ENCODE measurements at regions not wholly inside any gene's neighbourhood (a gene's known extent, or its start where the extent isn't known, plus 50 kb on each side); places are given as distances from the start of the nearest gene placed in this dataset.

DNA sequence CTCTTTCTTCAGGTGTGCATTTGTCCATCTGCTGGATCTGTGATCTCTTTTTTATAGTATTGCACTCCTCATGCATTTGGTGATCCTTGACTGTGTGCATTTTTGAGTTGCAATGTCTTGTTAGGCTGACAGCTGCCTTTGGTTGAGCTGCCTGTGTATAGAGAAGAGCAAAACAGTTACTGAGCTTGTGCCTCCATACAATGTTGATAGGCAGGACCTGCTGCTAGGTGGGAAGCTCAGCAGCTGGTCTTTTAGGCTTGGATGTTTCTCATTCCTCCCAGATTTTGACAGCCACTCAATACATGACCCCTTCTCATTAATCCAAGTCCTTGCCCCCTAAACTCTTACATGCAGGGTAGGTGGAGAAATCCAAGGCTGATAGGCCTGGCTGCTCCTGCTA, 74.8 kb upstream of the PIAS1 start:
- Histone ChIP-seq H3K9me3 (ENCODE audit: control insufficient read depth, low read depth, low read length) (no peaks in the 10 kb centered on the region), H3K79me1 (ENCODE audit: insufficient read depth, low read depth, low read length, poor library complexity, severe bottlenecking) (no peaks in the 10 kb centered on the region), H2BK120ac (ENCODE audit: low read depth, low read length, poor library complexity, severe bottlenecking) (no peak overlapping the region), H4K5ac (ENCODE audit: insufficient read length, low read depth, low read length) (no peak overlapping the region), H3K18ac (ENCODE audit: insufficient read length, low read depth, low read length) (no peak overlapping the region), H2BK12ac (ENCODE audit: insufficient read length, low read depth, low read length) (no peak overlapping the region), H4K20me1 (ENCODE audit: control insufficient read depth, insufficient read depth, insufficient read length) (no peaks in the 10 kb centered on the region), H3K27me3 (ENCODE audit: insufficient read depth, low read length) (no peaks in the 10 kb centered on the region), H3K56ac (ENCODE audit: insufficient read length, low read depth, low read length) (no peak overlapping the region), H2AK5ac (ENCODE audit: insufficient read length, low read length) (no peak overlapping the region), H3K27ac (ENCODE audit: insufficient read length, low read depth, low read length) (no peak overlapping the region), H3K79me2 (ENCODE audit: insufficient read depth, low read length) (no peaks in the 10 kb centered on the region), H2AFZ (ENCODE audit: low read length) (no peak overlapping the region), H2BK5ac (ENCODE audit: insufficient read length, low read length) (no peak overlapping the region), H3K14ac (ENCODE audit: insufficient read depth, low read length) (no peak overlapping the region), H2BK20ac (ENCODE audit: low read depth, low read length, poor library complexity, severe bottlenecking) (no peak overlapping the region), H3K4ac (ENCODE audit: low read depth, low read length) (no peak overlapping the region), H3T11ph (ENCODE audit: low read length) (no peak overlapping the region), H3K4me1 (ENCODE audit: insufficient read depth, low read length) (no peaks in the 10 kb centered on the region), H4K91ac (ENCODE audit: insufficient read length, low read depth, low read length) (no peak overlapping the region), H4K8ac (replicated peaks; ENCODE audit: insufficient read length, low read depth, low read length) (no peak overlapping the region), H3K9ac (ENCODE audit: extremely low read depth, insufficient read length, low read length) (no peak overlapping the region), H2BK15ac (ENCODE audit: low read depth, low read length) (no peak overlapping the region), H3K4me2 (ENCODE audit: insufficient read depth, insufficient read length, low read length) (no peak overlapping the region), H3K23ac (ENCODE audit: insufficient read length, low read depth, low read length) (no peak overlapping the region), H3K23me2 (ENCODE audit: insufficient read length, low read depth, low read length, poor library complexity, severe bottlenecking) (no peaks in the 10 kb centered on the region)
- no peak for DNase-seq
- H3K4me1 Mint-ChIP-seq, result peaks cover 5 to 6% of the 10 kb centered on the region in 2 experiments
- TF ChIP-seq, protein P1, sequence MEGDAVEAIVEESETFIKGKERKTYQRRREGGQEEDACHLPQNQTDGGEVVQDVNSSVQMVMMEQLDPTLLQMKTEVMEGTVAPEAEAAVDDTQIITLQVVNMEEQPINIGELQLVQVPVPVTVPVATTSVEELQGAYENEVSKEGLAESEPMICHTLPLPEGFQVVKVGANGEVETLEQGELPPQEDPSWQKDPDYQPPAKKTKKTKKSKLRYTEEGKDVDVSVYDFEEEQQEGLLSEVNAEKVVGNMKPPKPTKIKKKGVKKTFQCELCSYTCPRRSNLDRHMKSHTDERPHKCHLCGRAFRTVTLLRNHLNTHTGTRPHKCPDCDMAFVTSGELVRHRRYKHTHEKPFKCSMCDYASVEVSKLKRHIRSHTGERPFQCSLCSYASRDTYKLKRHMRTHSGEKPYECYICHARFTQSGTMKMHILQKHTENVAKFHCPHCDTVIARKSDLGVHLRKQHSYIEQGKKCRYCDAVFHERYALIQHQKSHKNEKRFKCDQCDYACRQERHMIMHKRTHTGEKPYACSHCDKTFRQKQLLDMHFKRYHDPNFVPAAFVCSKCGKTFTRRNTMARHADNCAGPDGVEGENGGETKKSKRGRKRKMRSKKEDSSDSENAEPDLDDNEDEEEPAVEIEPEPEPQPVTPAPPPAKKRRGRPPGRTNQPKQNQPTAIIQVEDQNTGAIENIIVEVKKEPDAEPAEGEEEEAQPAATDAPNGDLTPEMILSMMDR (conservative IDR thresholded peaks at IDR 0.05), result no peak
- H3K27ac Mint-ChIP-seq, result no peak overlapping the region
- H3K4me3 Mint-ChIP-seq, result no peak overlapping the region; a peak in 1 of 5 replicates
- H3K9me3 Mint-ChIP-seq, result peaks cover 4 to 6% of the 10 kb centered on the region in 2 experiments; a peak in 4 of 5 replicates
- H3K36me3 Mint-ChIP-seq (ENCODE audit: insufficient read depth in 1 of 3, low read depth in 3 of 3), result peaks cover 2 to 15% (median 6%) of the 10 kb centered on the region in 3 experiments; a peak in 6 of 7 replicates
- no peaks in the 10 kb centered on the region; the same call in 1 of the 2 replicates for H3K27me3 Mint-ChIP-seq (ENCODE audit: low read depth)
